ENCODE measurements at regions not wholly inside any gene's neighbourhood (a gene's known extent, or its start where the extent isn't known, plus 50 kb on each side); places are given as distances from the start of the nearest gene placed in this dataset.

DNA sequence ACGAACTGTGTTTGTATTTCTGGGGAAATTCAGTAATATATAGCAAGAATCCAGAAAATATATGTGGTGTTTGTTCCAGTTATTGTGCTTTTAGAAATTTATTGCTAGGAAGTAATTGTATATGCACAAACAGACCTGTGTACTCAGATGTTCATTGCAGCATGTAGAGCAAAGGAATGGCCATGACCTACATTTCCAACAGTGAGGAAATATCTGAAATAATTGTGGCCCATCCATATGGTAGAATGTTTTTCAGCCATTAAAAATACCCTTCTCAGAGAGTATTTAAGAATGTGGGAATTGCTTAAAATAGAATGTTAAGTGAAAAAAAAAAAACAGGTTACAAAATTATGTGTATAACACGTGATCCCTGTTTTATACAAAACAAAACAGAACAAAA lies 77.3 kb downstream of the TMX1 start:
- TF ChIP-seq POLR2A (IDR thresholded peaks at IDR 0.05; ENCODE audit: insufficient read depth in 1 of 2, low read depth in 2 of 2, low read length in 2 of 2) = no peak
- TF ChIP-seq, protein P1, sequence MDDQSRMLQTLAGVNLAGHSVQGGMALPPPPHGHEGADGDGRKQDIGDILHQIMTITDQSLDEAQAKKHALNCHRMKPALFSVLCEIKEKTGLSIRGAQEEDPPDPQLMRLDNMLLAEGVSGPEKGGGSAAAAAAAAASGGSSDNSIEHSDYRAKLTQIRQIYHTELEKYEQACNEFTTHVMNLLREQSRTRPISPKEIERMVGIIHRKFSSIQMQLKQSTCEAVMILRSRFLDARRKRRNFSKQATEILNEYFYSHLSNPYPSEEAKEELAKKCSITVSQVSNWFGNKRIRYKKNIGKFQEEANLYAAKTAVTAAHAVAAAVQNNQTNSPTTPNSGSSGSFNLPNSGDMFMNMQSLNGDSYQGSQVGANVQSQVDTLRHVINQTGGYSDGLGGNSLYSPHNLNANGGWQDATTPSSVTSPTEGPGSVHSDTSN (CRISPR knock-in tag; IDR thresholded peaks at IDR 0.05; ENCODE audit: borderline replicate concordance) = no peak
- TF ChIP-seq MIER3 (CRISPR knock-in tag; IDR thresholded peaks at IDR 0.05; ENCODE audit: borderline replicate concordance) = no peak
- no peak for TF ChIP-seq PHF21A (CRISPR knock-in tag; IDR thresholded peaks at IDR 0.05)
- no peak for TF ChIP-seq NCOR1 (IDR thresholded peaks at IDR 0.05; ENCODE audit: borderline replicate concordance, low read length)
- TF ChIP-seq POLR2AphosphoS5 (IDR thresholded peaks at IDR 0.05; ENCODE audit: low read depth, low read length) = no peak
- TF ChIP-seq CTCF (CRISPR knock-in tag; IDR thresholded peaks at IDR 0.05) = no peak
- TF ChIP-seq SIN3A (IDR thresholded peaks at IDR 0.05; ENCODE audit: borderline replicate concordance, low read depth, low read length) = no peak
- TF ChIP-seq, protein P2, sequence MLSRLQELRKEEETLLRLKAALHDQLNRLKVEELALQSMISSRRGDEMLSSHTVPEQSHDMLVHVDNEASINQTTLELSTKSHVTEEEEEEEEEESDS (CRISPR knock-in tag; IDR thresholded peaks at IDR 0.05; ENCODE audit: borderline replicate concordance) = no peak
- no peak for TF ChIP-seq ZNF589 (CRISPR knock-in tag; conservative IDR thresholded peaks at IDR 0.05)
- no peak for TF ChIP-seq ZFP82 (CRISPR knock-in tag; IDR thresholded peaks at IDR 0.05; ENCODE audit: borderline replicate concordance)
- no peak for TF ChIP-seq ZNF616 (CRISPR knock-in tag; IDR thresholded peaks at IDR 0.05; ENCODE audit: low read depth)
- no peak for TF ChIP-seq SMYD3 (CRISPR knock-in tag; IDR thresholded peaks at IDR 0.05)

All from HepG2 (cell line).